ENCODE measurements at regions not wholly inside any gene's neighbourhood (a gene's known extent, or its start where the extent isn't known, plus 50 kb on each side); places are given as distances from the start of the nearest gene placed in this dataset.

GRCh38 chr3:146783446-146783845 lies 178.3 kb upstream of the PLSCR5 start:
- TF ChIP-seq CTCF (conservative IDR thresholded peaks at IDR 0.05; ENCODE audit: low read depth, low read length) = no peak
- no peak for TF ChIP-seq EZH2 (IDR thresholded peaks at IDR 0.05; ENCODE audit: low read length, unreplicated experiment)
